Inflammatory macrophage (primary cell): ENCODE measurements at regions not wholly inside any gene's neighbourhood (a gene's known extent, or its start where the extent isn't known, plus 50 kb on each side); places are given as distances from the start of the nearest gene placed in this dataset.

Experiments
- DNase-seq, 2 donors: peaks; one replicate each; pipeline ENCODE4 v3.0.0-alpha.2; 2020 to 2022

DNA sequence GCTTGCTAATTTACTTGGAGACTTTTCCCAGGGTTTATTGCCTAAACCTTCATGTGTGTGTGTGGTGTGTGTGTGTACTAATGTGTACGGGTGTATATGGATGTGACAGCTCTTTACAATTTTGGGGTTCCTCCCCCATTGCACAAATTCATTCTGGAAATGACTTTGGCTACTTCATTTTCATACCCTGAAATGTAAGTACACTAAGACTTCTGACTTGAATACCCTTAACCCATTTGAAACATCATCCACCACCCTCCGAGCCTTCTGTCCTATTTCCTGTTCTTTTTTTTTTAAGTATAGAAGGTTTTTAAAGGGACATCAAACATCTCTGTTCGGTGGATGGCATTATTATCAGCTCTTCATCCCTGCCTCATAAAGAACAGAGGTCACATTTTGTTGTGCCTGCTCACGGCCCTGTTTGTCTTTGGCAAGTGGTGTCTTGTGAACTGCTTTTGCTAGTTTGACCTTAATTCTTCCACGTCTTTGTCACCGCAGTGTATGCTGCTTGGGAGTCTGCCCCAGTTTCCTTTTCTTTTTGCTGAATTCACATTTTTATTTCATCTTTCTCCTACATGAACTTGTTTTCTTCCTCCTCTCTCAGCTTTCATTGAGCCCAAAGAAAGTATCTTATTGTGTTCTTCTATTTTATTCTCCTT is 228.3 kb downstream of the FOXO1 start:
- DNase-seq: no peak

DNA sequence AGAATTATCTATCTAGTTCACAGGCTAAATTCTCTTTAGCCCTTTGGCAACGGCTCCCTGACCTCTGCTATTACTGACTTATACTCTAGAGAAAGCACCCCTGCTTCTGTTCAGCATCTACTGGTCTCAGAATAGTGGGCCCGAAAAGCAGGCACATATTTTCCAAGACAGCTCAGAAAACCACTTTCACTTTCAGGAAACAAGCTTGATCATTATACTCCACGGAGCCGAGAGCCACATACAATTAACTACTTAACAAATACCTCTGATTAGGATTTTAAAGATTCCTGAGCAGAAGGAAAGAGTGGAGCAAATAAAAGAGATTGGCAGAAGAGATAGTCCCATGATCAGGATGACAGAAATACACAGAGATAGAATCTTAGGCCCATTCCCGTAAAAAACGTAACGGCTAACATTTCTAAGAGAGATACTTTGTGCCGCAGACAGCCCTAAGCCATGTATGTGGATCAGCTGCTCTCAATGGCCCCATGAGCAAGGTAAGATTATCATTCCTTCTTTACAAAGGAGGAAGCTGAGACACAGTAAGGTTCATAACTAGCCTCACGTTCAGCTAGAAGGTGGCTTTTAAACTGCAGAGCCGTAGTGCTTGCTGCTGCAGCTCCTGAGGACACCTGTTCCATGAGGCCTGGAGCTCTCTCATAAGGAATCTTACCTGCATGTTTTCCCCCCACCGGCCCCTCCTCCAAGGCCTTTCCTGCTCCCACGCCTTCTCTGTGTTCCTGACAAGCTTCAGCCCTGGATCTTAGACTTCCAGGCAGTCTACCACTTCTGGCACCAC is 227.2 kb downstream of the FOXO1 start:
- DNase-seq: no peak

DNA sequence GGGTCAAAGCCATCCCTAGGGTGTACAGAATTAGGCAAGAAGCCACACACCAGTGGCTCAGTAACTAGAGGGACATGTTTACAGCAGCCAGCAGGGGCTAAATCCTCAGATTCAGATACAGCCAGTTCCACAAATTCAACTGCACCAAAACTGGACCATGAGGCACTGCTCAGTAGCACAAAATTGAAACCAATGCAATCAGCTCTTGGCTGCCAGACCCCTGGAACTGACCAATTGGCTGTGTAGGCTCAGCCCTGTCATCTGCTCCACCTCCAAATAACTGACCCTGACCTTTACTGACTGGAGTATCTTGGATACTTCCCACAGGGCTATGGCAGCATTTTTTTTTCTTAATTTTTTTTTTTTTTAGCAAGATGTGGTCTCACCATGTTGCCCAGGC is 226.5 kb downstream of the FOXO1 start:
- no peak for DNase-seq

DNA sequence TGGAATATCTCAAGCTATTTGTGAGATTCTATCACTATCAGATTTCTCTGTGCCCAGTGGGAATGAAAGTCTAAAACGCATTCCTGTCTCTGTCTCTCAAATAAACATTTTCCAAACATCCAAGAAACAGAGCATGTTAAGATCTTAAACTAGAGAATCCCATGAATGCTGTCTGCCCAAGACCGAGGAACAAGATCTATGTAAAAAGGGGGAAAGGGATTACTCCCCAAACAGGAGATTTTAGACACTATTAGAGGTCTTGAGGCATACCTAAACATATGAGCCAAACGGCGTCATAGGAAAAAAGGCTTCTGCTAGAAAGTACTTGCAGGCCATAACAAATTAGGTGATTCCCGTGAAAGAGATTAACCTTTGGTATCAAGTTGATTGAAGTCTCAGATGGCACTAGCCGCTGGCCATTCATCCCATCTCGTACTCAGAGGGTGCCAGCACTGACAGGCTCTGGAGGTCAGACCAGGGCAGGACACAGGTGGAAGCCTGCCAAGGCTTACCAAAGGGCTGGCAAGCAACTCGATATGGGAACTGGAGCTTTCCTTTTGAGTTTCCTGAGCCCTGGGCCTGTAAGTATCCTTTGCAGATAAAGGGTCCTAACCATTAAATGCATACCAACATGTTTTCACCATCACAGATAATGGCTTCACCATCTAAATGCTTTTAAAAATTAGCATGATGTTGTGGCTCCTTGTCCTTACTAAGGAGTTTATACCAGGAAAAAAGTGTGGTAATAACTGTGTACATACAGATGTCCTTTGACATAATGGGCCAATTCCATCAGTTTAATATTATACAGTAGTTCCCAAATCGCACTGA is 225.2 kb downstream of the FOXO1 start:
- DNase-seq: no peak

DNA sequence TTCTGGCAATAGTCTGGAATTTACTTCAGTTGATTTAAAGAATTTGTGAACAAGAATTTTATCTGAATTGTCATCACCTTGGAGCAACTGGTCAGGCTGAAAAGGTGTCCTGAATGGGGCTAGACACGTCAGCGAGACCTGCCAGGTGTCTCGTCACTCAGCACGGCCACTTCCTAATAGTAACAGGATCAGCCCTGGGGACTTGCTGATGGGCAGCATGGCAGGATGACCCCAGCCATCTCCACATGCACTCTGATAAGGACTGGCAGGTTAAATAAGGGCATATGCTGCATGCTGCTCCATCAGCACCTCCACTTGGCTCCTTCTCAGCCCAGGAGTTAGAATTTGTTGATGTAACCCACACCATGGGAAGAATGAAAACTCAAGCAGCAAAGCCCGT is 224.2 kb downstream of the FOXO1 start:
- DNase-seq: no peak

DNA sequence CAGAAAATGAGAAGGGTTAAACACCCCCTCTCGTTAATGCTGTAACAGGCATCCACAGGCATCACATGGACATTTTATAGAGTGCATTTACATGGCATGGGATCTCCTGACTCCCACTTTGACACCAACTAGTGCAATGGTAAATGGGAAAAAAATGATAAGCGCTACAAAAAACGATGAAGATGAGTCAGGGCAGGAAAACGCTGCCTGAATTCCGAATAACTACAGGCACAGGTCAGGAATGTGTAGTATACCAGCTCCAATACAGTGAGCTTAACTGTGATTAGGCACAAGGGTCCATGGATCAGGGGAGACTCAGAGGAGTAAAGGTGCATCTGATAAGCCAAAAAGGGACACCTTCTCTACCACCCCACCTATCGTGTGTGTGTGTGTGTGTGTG is 223.6 kb downstream of the FOXO1 start:
- DNase-seq: no peak

DNA sequence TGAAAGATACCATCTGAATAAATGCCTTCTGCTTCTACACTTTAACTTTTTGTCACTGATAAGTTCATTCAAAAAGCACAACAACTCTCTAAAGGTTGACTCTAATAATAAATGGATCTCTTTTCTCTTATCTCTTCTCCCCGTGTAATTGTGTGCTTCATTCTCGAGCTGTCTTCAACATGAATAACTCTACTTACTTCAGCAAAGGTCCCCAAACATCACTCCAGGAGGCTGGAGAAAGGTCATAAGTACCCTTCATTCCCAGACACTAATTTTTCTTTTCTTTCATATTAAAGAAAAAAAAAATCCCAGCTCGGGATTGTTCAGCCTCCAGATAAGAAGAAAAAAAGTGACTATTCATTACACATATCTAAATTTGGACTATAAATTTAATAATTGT is 222.2 kb downstream of the FOXO1 start:
- DNase-seq: no peak

DNA sequence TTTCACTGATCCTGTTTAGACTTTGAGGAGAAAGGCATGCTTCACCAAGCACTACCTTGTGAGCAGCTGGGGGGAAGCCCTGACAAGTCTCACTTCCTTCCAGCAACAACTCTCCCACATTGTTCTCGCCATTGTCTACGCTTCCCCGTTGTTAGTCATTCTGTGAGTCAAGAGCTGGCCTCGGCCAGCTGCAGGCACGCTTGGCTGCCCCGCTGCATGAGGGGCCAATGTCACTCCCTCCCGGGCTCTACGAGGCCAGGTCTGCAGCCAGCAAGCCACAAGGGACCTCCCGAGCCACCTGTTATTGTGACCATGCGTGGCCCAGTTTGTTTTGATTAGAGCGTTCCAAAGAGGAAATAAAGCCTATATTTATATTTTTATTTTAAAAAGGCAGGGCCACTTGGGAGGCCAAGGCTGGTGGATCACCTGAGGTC is 220.9 kb downstream of the FOXO1 start:
- DNase-seq: peak; percentile 80 to 92

DNA sequence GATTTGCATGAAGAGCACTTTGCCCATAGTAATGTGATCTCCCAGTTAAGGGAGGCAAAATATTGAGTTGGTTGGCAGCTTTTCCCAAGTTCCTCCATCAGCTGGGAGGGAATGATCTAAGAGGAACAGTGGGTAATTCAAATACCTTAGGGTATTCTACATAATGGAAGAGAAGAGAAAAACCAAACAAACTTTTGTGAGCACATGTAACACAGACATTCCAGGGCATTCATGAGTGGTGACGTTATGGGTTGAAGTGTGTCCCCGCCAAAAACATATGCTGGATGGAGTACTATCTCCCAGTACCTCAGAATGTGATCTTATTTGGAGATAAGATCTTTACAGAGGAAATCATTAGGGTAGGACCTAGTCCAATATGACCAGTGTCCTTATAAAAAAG is 220.1 kb downstream of the FOXO1 start:
- DNase-seq: no peak

DNA sequence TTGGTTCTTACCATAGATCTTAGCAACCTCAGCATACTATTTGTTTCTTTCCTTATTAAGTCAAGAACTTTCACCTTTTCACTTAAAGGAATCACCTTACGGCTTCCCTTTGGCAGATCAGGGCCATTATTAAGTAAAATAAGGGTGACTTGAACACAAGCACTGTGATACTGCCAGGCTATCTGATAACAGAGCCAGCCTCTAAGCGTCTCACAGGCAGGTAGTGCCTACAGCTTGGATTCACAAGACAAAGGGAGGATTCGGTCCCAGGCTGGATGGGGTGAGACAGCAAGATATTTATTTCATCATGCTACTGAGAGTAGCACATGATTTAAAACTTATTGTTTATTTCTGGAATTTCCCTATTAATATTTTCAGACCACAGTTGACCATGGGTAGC is 218.6 kb downstream of the FOXO1 start:
- no peak for DNase-seq

DNA sequence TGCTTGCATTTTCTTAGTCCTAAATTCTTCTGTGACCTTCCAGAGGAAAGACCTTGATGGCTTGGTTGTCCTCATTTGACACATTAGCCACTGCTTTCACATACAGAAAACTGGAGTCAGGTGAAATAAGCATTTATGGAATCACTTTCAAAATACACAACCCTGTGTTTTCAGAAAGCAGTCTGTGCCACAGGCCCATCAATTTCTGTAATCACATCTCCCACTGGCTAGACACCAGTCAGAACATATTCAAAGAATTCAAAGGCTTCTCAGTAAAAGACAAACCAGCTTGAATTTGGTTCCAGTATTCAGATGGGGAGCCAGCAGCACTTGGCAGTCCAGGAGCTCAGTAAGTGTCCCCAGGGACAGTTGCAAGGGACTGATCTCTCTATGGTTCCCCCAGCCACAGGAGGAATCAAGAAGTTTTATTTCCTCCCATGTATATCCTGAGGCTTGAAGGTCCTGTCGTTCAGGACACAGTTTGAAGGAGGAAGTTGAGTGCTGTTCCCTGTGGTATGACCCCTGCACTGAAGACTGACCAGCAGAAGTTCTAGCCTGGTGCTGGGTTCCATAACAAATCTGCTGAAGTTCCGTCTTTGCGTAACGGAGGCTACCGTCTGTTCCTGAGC is 214.3 kb downstream of the FOXO1 start:
- peak; percentile 35 to 50 for DNase-seq

DNA sequence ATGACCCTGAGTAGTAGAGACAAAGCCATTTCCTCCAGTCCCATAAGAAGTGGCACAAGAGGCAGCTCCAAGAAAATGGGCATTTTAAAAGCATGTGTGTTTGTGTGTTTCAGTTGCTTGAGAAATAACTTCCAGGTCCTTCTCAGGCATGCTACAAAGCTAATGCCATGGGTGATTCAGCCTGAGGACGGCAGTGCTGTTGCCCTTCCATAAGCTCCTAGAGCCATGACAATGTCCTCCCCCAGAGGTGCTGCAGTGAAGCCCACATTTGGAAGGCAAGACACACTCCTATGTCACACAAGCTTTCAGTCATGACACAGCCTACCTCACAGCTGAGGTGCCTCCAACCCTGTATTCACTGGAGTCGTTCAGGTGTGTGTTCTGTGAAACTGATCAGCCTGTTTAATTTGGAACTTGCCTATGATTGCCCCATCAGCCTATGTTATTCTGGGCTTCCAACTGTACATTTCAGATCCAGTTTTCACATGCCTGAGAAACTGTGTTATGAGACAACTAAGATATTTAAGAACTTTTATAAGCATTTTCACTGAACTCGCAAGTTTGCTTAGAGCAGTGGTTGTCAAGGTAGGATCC is 213.6 kb downstream of the FOXO1 start:
- no peak for DNase-seq

DNA sequence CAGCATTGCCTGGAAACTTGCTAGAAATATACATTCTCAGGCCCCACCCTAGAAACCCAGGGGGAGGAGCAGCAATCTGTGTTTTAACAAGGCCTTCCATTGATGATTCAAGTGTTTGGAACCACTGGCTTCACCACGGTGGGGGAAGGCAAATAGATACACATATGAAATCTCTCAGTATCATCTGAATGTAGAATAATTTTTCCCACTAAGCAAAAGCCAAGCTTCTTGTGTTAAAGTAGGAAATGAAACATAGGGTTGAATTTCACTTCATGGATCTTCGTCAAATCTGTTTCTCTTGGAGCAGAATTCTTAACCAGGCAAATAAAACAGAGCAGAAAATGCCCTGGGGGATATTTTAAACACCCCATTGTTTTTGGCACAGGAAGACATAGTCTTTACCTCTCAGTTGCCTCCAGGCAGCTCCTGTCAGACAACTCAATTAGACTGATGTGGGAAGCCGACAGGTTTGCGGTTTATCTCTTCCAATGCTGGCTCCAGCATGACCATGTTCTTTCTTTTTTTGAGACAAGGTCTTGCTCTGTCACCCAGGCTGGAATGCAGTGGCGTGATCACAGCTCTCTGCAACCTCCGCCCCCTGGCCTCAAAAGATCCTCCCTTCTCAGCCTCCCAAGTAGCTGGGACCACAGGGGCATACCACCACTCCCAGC is 213.0 kb downstream of the FOXO1 start:
- no peak for DNase-seq

DNA sequence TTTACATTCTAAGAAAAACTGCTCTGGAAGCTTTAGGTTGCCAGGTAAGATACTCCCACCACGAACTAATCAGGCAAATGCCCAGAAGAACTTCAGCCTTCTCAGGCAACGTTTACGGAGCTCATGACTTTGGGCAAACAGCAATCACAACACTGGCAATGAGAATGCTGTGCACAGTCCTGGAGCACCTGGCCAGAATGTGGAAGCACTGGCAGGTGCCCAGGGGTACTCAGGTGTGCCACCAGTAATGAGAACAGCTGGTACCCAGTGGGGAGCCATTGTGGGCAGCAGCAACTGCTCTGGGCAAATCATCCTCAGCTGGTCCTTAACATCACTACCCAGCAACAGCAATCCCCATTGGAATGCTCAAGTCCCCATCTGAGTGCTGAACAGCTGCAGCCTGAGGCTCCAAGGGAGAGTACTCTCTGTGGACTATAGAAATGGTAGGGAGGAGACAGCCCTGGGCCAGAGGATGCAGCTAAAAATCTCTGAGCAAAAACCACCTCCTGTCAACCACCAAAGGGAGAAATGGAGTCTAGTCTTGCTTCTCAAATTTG is 210.0 kb downstream of the FOXO1 start:
- no peak for DNase-seq

DNA sequence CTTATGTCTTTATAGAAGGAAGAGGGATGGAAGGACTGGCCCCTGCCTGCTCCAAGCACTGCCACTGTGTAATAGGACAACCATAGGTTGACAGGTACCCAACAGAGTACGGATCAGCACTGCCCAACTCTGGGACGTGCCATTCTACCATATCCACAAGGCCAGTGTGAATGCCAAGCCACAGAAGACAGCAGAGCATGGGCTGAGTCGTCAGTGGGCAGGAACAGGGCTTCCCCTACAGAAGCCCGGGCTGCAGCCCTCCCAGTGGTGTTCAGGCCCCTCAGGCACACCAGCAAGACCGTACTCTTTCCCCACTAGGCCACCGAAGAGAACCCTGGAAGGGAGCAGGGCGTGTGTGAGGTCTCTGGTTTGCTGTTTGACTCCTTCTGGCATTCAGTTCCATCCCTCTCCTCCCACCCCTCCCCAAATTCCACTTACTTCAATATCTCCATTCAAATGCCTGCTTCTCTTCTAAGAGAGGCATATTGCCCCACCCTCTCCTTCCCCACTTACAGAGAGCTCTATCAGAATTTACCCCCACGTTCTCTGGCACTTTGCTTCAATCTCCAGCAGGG is 209.4 kb downstream of the FOXO1 start:
- no peak for DNase-seq

DNA sequence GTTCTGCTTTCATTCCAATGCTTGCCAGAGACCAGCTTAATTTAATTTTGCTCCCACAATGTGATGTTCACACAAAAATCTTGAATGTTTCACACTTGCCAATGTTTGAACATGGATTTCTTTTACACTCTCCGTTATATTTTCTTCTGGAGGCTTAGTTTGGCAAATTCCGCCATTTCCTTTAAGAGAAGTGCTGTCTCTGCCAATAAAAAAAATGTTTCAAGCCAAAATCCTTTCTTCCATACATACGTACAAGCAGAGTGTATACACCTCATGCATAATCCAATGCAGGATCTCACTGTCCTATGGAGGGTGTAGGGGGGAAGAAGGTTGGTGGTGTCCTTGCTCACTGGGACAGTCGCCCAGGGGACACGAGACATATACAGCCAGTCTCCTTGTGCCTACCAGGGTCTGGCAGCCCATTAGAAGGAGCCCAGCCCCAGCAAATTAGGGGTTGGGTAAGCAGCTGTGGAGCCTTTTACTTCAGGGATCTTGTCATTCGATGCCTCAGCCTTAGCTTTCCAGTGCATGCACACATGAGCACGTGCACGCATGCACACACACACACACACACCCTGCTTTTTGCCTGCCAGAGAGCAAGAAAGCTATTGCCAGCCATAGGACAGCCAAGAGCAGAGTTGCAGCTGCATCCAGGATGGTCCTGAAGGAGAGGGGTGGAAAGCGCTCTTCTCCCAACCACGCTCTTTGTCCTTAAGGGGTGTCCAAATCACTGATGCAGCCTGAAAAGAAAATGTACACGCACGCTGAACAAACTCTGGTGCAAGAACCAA is 208.3 kb downstream of the FOXO1 start:
- no peak for DNase-seq

DNA sequence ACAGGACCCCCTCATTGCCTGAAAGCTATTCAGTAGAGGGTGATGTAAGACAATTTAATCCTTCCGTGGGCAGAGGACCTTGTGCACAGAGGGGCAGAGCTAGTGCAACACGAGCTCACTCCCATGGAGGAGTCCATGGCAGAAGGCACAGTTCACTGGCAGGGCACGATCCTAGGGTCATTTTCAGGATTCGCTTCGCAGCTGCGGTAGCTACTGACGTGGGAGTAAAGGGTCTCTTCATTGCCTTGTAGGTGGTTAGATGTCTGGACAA is 207.8 kb downstream of the FOXO1 start:
- DNase-seq: no peak

DNA sequence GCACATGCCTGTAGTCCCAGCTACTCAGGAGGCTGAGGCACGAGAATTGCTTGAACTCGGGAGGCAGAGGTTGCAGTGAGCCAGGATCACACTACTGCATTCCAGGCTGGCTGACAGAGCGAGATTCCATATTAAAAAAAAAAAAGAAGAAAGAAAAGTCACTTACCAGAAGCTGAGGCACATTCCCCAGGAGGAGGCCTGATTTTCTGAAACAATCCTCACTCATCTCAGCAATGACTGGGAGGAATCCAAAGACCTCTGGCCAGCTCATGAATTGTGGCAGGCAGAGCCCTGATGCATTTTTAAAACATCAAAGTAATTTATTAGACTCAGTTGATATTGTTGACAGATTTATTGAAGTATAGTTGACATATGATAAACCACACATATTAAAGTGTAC is 206.3 kb downstream of the FOXO1 start:
- no peak for DNase-seq

DNA sequence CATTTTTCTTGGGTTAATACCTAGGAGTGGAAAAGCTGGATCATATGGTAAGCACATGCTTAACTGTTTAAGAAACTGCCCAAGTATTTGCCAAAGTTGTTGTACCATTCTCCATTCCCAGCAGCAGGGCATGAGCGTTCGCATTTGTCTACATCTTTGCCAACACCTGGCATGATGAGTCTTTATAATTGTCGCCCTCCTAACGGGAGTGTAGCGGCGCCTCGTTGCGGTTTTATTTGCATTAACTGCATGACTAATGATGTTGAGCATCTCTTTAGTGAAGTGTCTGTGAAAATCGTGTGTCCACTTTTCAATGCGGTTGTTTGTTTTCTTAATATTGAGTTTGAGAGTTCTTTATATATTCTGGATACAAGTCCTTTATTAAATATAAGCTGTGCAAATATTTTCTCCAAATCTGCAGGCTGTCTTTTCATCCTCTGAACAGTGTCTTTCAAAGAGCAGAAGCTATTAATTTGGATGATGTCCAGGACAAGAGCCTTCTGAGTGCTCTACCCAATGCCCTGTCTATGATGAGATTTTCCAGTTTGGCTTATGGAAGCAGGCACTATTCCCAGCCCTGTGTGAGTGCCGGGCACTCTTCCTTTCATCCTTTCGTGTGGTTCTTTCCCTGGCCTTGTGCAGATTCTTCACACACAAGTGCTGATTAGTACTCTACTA is 202.0 kb downstream of the FOXO1 start:
- no peak for DNase-seq

DNA sequence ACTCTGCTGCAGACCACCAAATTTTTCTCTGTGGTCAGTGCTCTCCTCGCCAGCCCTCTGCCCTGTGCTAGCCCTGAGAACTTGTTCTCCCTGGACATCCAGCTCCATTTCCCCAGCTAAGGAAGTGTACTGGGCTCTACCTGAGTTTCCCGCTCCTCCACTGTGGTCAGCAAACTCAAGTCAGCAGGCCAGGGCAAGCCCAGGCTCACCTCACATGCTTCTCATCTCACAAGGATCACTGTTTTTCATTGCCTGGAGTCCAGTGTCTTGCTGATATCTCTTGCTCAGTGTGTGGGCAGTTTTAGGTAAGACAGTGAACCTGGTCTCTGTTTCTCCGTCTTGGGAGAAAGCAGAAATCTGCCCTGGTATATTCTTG is 201.4 kb downstream of the FOXO1 start:
- no peak for DNase-seq
